CD14-positive monocyte (primary cell): ENCODE measurements at regions not wholly inside any gene's neighbourhood (a gene's known extent, or its start where the extent isn't known, plus 50 kb on each side); places are given as distances from the start of the nearest gene placed in this dataset.

ENCODE experiments used
- DNase-seq, 3 donors: peaks; one replicate each; pipeline ENCODE4 v3.0.0-alpha.2; 2011 to 2022
- H2AFZ ChIP-seq: 2 replicates; pipeline ENCODE4 v1.6.0; 2012; ENCODE audit warnings: mild to moderate bottlenecking, low read depth, low read length, inconsistent platforms; ENCODE audit not compliant: insufficient read depth, poor library complexity, severe bottlenecking
- H3K27ac ChIP-seq, 2 donors: 1 replicate in 1 of 2; 2 replicates in 1 of 2; pipeline ENCODE4 v1.5.1; 2012 to 2013; ENCODE audit warnings: low read length in 2 of 2, control low read depth in 1 of 2, inconsistent platforms in 1 of 2, low read depth in 1 of 2, mild to moderate bottlenecking in 1 of 2
- H3K27me3 ChIP-seq, 2 donors: one replicate each; pipeline versions ENCODE4 v1.6.0 to v1.6.1; 2011 to 2013; ENCODE audit warnings: low read length in 2 of 2; ENCODE audit not compliant: control insufficient read depth in 2 of 2, insufficient read depth in 2 of 2
- H3K36me3 ChIP-seq, 2 donors: replicated peaks in 1 of 2; 1 replicate in 1 of 2; 2 replicates in 1 of 2; pipeline versions ENCODE4 v1.5.1 to v1.6.1; 2012 to 2013; ENCODE audit warnings: low read length in 2 of 2, control low read depth in 1 of 2, inconsistent platforms in 1 of 2, mild to moderate bottlenecking in 1 of 2; ENCODE audit not compliant: insufficient read depth in 2 of 2, control insufficient read depth in 1 of 2
- H3K4me1 ChIP-seq, 2 donors: 1 replicate in 1 of 2; 2 replicates in 1 of 2; pipeline versions ENCODE4 v1.5.1 to v1.6.1; 2012 to 2013; ENCODE audit warnings: low read length in 2 of 2, control low read depth in 1 of 2, inconsistent platforms in 1 of 2, mild to moderate bottlenecking in 1 of 2, moderate library complexity in 1 of 2; ENCODE audit not compliant: insufficient read depth in 2 of 2, control insufficient read depth in 1 of 2
- H3K4me2 ChIP-seq: replicated peaks from 2 replicates; pipeline ENCODE3; 2012; ENCODE audit warnings: low read length, moderate library complexity, mild to moderate bottlenecking; ENCODE audit not compliant: poor library complexity, severe bottlenecking; ENCODE audit errors: extremely low read depth
- H3K4me3 ChIP-seq, 3 experiments: fragments of 200-600 bp in 1 of 3; sonication (generic) in 1 of 3; replicated peaks in 1 of 3; 1 replicate in 2 of 3; 2 replicates in 1 of 3; pipeline ENCODE4 v1.5.1; 2011 to 2013; ENCODE audit warnings: low read length in 3 of 3, mild to moderate bottlenecking in 3 of 3, control low read depth in 2 of 3, low read depth in 2 of 3, inconsistent platforms in 1 of 3, moderate library complexity in 1 of 3
- H3K79me2 ChIP-seq: 2 replicates; pipeline ENCODE4 v1.6.0; 2012; ENCODE audit warnings: mild to moderate bottlenecking, control low read depth, inconsistent platforms, low read length, moderate library complexity; ENCODE audit not compliant: insufficient read depth
- H3K9ac ChIP-seq: 2 replicates; pipeline ENCODE4 v1.6.0; 2017; ENCODE audit warnings: low read length, mild to moderate bottlenecking; ENCODE audit not compliant: insufficient read depth, poor library complexity, severe bottlenecking
- H3K9me3 ChIP-seq, 2 donors: replicated peaks in 1 of 2; 1 replicate in 1 of 2; 2 replicates in 1 of 2; pipeline versions ENCODE4 v1.5.1 to v1.6.1; 2012 to 2013; ENCODE audit warnings: low read length in 2 of 2, control low read depth in 1 of 2; ENCODE audit not compliant: control insufficient read depth in 1 of 2, insufficient read depth in 1 of 2
- H4K20me1 ChIP-seq: 2 replicates; pipeline ENCODE4 v1.6.0; 2012; ENCODE audit warnings: mild to moderate bottlenecking, low read length, control low read depth, moderate library complexity; ENCODE audit not compliant: insufficient read depth
- H3K27ac Mint-ChIP-seq, 7 donors: one replicate each; pipeline ENCODE4 v1.8.0; 2020; ENCODE audit warnings: mild to moderate bottlenecking in 7 of 7, mixed read lengths in 7 of 7, moderate library complexity in 6 of 7, inconsistent platforms in 2 of 7
- H3K27me3 Mint-ChIP-seq, 3 donors: one replicate each; pipeline ENCODE4 v1.8.0; 2021 to 2022; ENCODE audit warnings: low read depth in 3 of 3, mild to moderate bottlenecking in 3 of 3, mixed read lengths in 3 of 3, moderate library complexity in 3 of 3, inconsistent platforms in 1 of 3
- H3K36me3 Mint-ChIP-seq, 2 donors: one replicate each; pipeline ENCODE4 v1.8.0; 2020; ENCODE audit warnings: mixed read lengths in 2 of 2, inconsistent platforms in 1 of 2, mild to moderate bottlenecking in 1 of 2
- H3K4me1 Mint-ChIP-seq: one replicate; pipeline ENCODE4 v1.8.0; 2020; ENCODE audit warnings: mild to moderate bottlenecking, mixed read lengths
- H3K4me3 Mint-ChIP-seq, 2 donors: one replicate each; pipeline ENCODE4 v1.8.0; 2020; ENCODE audit warnings: mild to moderate bottlenecking in 2 of 2, mixed read lengths in 2 of 2, moderate library complexity in 1 of 2
- H3K9me3 Mint-ChIP-seq, 7 donors: one replicate each; pipeline ENCODE4 v1.8.0; 2020 to 2022; ENCODE audit warnings: mixed read lengths in 7 of 7, mild to moderate bottlenecking in 6 of 7, moderate library complexity in 6 of 7, inconsistent platforms in 2 of 7
- WGBS: methylation state at CpG from one replicate; pipeline ENCODE4 v1.1.5; 2013; ENCODE audit warnings: missing lambda C conversion rate; ENCODE audit not compliant: insufficient coverage; 5-methylcytosine and 5-hydroxymethylcytosine counted together
- intact Hi-C, 2 donors: fragments of 100-400 bp; cut with micrococcal nuclease; formaldehyde crosslinking; loops; one replicate each; pipeline versions ENCODE4 v1.15.0 to v1.15.1; 2023
- TF ChIP-seq, protein P1 (sequence below): fragments of 200-600 bp; IDR thresholded peaks from one replicate; pipeline ENCODE4 v1.8.0; 2022; ENCODE audit warnings: antibody characterized with exemption, mild to moderate bottlenecking

DNA sequence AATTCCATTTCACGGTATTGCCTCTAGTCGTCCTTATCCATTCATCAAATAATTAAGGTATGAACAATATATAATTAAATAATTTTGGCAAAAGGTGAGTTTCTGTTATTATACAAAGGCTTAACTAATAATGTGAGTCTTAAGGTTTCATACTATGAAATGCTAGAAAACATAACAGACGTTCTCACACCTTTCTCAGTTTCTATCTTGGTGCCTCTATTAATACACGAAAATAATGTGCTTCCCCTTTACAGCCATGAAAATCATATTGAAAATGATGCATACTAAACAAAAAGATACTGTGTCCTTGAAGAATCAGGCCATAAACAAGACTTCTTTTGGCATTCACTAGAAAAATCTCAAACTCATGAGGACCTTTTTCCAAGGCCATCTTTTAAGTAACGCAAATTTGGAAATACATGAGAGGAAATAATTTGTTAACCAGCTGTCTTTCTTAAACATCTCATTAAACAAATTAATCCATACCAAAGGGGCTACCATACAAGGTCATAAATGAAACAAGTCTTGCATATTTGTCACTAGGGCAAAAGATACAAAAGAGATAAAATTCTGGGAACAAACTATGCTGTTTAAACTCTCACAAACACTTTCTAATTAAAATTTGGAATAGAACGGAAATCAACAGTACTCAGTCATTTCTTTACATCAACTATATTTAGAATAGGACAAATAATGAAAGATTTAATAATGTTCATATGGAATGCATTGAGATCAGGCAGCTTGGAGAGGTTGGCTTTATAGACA, 53.9 kb upstream of the CAV2 start:
- H3K9me3 Mint-ChIP-seq: no peaks in the 10 kb centered on the region
- no peak overlapping the region for H3K4me2 ChIP-seq
- no peak overlapping the region for H3K4me3 ChIP-seq
- TF ChIP-seq, protein P1, sequence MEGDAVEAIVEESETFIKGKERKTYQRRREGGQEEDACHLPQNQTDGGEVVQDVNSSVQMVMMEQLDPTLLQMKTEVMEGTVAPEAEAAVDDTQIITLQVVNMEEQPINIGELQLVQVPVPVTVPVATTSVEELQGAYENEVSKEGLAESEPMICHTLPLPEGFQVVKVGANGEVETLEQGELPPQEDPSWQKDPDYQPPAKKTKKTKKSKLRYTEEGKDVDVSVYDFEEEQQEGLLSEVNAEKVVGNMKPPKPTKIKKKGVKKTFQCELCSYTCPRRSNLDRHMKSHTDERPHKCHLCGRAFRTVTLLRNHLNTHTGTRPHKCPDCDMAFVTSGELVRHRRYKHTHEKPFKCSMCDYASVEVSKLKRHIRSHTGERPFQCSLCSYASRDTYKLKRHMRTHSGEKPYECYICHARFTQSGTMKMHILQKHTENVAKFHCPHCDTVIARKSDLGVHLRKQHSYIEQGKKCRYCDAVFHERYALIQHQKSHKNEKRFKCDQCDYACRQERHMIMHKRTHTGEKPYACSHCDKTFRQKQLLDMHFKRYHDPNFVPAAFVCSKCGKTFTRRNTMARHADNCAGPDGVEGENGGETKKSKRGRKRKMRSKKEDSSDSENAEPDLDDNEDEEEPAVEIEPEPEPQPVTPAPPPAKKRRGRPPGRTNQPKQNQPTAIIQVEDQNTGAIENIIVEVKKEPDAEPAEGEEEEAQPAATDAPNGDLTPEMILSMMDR: no peak
- DNase-seq: no peak
- H3K27ac ChIP-seq: no peak overlapping the region
- WGBS: no CpG with 5 or more reads among the region's 6 CpGs
- H3K79me2 ChIP-seq: no peaks in the 10 kb centered on the region
- intact Hi-C loops: no loop called here
- no peak overlapping the region for H3K9ac ChIP-seq
- H4K20me1 ChIP-seq: no peaks in the 10 kb centered on the region
- no peak overlapping the region for H3K4me3 Mint-ChIP-seq
- H2AFZ ChIP-seq: no peak overlapping the region
- H3K27me3 Mint-ChIP-seq: no peaks in the 10 kb centered on the region
- no peaks in the 10 kb centered on the region for H3K27me3 ChIP-seq
- no peaks in the 10 kb centered on the region for H3K9me3 ChIP-seq
- H3K4me1 ChIP-seq: no peaks in the 10 kb centered on the region
- H3K4me1 Mint-ChIP-seq: no peaks in the 10 kb centered on the region
- H3K36me3 ChIP-seq: no peaks in the 10 kb centered on the region
- no peak overlapping the region for H3K27ac Mint-ChIP-seq
- H3K36me3 Mint-ChIP-seq: no peaks in the 10 kb centered on the region

DNA sequence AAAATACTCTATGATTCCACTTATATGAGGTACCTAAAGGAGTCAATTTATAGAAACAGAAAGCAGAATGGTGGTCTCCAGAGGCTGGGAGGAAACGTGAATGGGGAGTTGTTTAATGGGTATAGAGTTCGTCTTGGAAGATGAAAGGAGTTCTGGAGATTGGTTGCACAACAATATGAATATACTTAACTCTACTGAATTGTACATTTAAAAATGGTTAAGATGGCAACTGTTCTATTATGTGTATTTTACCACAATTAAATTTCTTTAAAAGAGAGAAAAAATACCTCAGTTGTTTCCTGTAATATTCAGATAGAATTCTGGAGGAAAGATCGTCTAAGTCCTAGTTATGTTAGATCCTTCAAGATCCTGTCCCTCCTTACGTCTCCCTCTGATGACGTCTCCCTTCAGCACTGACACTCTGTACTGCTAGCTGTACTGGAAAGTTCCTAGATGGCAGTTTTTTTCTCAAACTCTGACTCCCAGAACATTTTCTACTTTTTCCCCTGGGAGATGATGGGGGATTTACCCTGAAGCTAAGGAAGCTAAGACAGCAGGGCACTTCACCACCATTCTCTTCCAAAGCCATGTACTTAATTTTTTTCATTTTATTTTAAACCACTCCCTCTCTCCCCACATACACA, 53.2 kb upstream of the CAV2 start:
- H3K79me2 ChIP-seq: no peaks in the 10 kb centered on the region
- no CpG with 5 or more reads among the region's 5 CpGs for WGBS
- intact Hi-C loops: no loop called here
- H3K27me3 Mint-ChIP-seq: no peaks in the 10 kb centered on the region
- TF ChIP-seq, protein P1: no peak
- H3K27me3 ChIP-seq: no peaks in the 10 kb centered on the region
- H4K20me1 ChIP-seq: no peaks in the 10 kb centered on the region
- DNase-seq: no peak
- H3K4me1 ChIP-seq: no peaks in the 10 kb centered on the region
- H3K27ac Mint-ChIP-seq: no peak overlapping the region
- no peaks in the 10 kb centered on the region for H3K36me3 Mint-ChIP-seq
- no peaks in the 10 kb centered on the region for H3K4me1 Mint-ChIP-seq
- H3K4me3 ChIP-seq: no peak overlapping the region
- no peaks in the 10 kb centered on the region for H3K9me3 Mint-ChIP-seq
- H3K27ac ChIP-seq: no peak overlapping the region
- no peak overlapping the region for H3K4me3 Mint-ChIP-seq
- no peaks in the 10 kb centered on the region for H3K9me3 ChIP-seq
- no peak overlapping the region for H3K9ac ChIP-seq
- H3K4me2 ChIP-seq: no peak overlapping the region
- no peaks in the 10 kb centered on the region for H3K36me3 ChIP-seq
- no peak overlapping the region for H2AFZ ChIP-seq
